GM10266 (cell line): ENCODE measurements at regions not wholly inside any gene's neighbourhood (a gene's known extent, or its start where the extent isn't known, plus 50 kb on each side); places are given as distances from the start of the nearest gene placed in this dataset.

ENCODE experiments used
- DNase-seq: peaks from one replicate; pipeline ENCODE4 v3.0.0; 2012; ENCODE audit errors: extremely low spot score
- CTCF ChIP-seq: IDR thresholded peaks from 2 replicates; pipeline ENCODE4 v1.5.1; 2012; ENCODE audit warnings: mild to moderate bottlenecking, low read depth; ENCODE audit not compliant: control insufficient read depth, insufficient read depth; ENCODE audit errors: missing control alignments

GRCh38 chr14:104280902-104281767 is 142.7 kb downstream of the KIF26A start:
- TF ChIP-seq CTCF = no peak
- DNase-seq = no peak

- no peak for DNase-seq
- TF ChIP-seq CTCF = no peak
Observed at GRCh38 chr14:104281768-104282301, 143.4 kb downstream of the KIF26A start.

GRCh38 chr14:104282332-104283196 is 144.2 kb downstream of the KIF26A start:
- no peak for DNase-seq
- no peak for TF ChIP-seq CTCF

GRCh38 chr14:104283197-104284106 is 145.1 kb downstream of the KIF26A start:
- no peak for TF ChIP-seq CTCF
- DNase-seq = no peak

- no peak for TF ChIP-seq CTCF
Observed at GRCh38 chr14:104284107-104284592, 145.8 kb downstream of the KIF26A start.

GRCh38 chr14:104284636-104285507 is 146.5 kb downstream of the KIF26A start:
- DNase-seq = no peak
- TF ChIP-seq CTCF = no peak

More at GRCh38 chr14:104284107-104284592, 145.8 kb downstream of the KIF26A start:
- no peak for DNase-seq
